PC-3 (cell line): ENCODE measurements at regions not wholly inside any gene's neighbourhood (a gene's known extent, or its start where the extent isn't known, plus 50 kb on each side); places are given as distances from the start of the nearest gene placed in this dataset.
"Not testable (repeated sequence)": the region's sequence is repeated elsewhere in the genome, so short reads cannot be mapped to it uniquely, and the experiment has no call there.

Experiments used
- ATAC-seq: fragments of 200-7000 bp; cut with Tn5 transposase; 2 replicates; pipeline ENCODE4 v1.9.1; 2020; ENCODE audit warnings: mild to moderate bottlenecking, moderate library complexity
- BruUV-seq: library from RNA; stranded (reverse); fragments of 400-500 nt; replicated peaks from 2 replicates; lab custom pipeline; 2021; lab: Mats Ljungman, UMichigan
- CTCF ChIA-PET: fragments of 300-600 bp; sonication (Branson Sonifier 250); formaldehyde crosslinking; loops from one replicate; lab custom pipeline; 2022; ENCODE audit warnings: antibody characterized with exemption; lab: Charles Lee
- POLR2A ChIA-PET: fragments of 300-600 bp; sonication (Branson Sonifier 250); formaldehyde crosslinking; loops from one replicate; lab custom pipeline; 2022; ENCODE audit warnings: antibody characterized with exemption; ENCODE audit not compliant: unreplicated experiment; lab: Charles Lee
- DNase-seq: peaks from one replicate; pipeline ENCODE4 v3.0.0-alpha.2; 2015
- H2AFZ ChIP-seq: fragments of 300-600 bp; sonication (generic); 2 replicates; pipeline ENCODE4 v1.6.0; 2016; ENCODE audit warnings: antibody characterized with exemption, low read length
- H3F3A ChIP-seq: fragments of 300-600 bp; sonication (generic); one replicate; pipeline ENCODE4 v1.6.0; 2017; ENCODE audit warnings: antibody characterized with exemption, low read length, control low read depth, mild to moderate bottlenecking; ENCODE audit not compliant: unreplicated experiment
- H3K27ac ChIP-seq: fragments of 300-600 bp; sonication (generic); 2 replicates; pipeline ENCODE4 v1.5.1; 2016; ENCODE audit warnings: mild to moderate bottlenecking, low read length
- H3K27me3 ChIP-seq: fragments of 300-600 bp; sonication (generic); 2 replicates; pipeline ENCODE4 v1.6.1; 2016; ENCODE audit warnings: low read length, mixed read lengths
- H3K36me3 ChIP-seq: fragments of 300-600 bp; sonication (generic); 2 replicates; pipeline ENCODE4 v1.6.1; 2016; ENCODE audit warnings: low read depth, mixed run types, low read length, mixed read lengths
- H3K4me1 ChIP-seq: fragments of 300-600 bp; sonication (generic); 2 replicates; pipeline ENCODE4 v1.5.1; 2016; ENCODE audit warnings: low read length; ENCODE audit not compliant: insufficient read depth
- H3K4me2 ChIP-seq: fragments of 300-600 bp; sonication (generic); 2 replicates; pipeline ENCODE4 v1.6.0; 2016; ENCODE audit warnings: low read length
- H3K4me3 ChIP-seq: fragments of 300-600 bp; sonication (generic); 2 replicates; pipeline ENCODE4 v1.5.1; 2016; ENCODE audit warnings: mild to moderate bottlenecking, low read length, mixed read lengths
- H3K79me2 ChIP-seq: fragments of 300-600 bp; sonication (generic); 2 replicates; pipeline ENCODE4 v1.6.1; 2017; ENCODE audit warnings: low read length, mixed read lengths
- H3K9ac ChIP-seq: fragments of 300-600 bp; sonication (generic); 2 replicates; pipeline ENCODE4 v1.6.0; 2016; ENCODE audit warnings: mild to moderate bottlenecking, low read length
- H3K9me2 ChIP-seq: fragments of 300-600 bp; sonication (generic); replicated peaks from 2 replicates; pipeline ENCODE4 v1.6.1; 2016; ENCODE audit warnings: mixed run types, low read length, mixed read lengths
- H3K9me3 ChIP-seq: fragments of 300-600 bp; sonication (generic); 2 replicates; pipeline ENCODE4 v1.6.1; 2016; ENCODE audit warnings: low read length, mixed read lengths
- H4K20me1 ChIP-seq: fragments of 300-600 bp; sonication (generic); 2 replicates; pipeline ENCODE4 v1.6.1; 2016; ENCODE audit warnings: low read length, mixed read lengths
- EZH2 ChIP-seq: fragments of 300-600 bp; sonication (generic); IDR thresholded peaks from one replicate; pipeline ENCODE4 v1.6.1; 2017; ENCODE audit warnings: antibody characterized with exemption, mild to moderate bottlenecking, low read length; ENCODE audit not compliant: unreplicated experiment
- EZH2phosphoT487 ChIP-seq: fragments of 300-600 bp; sonication (generic); IDR thresholded peaks from 2 replicates; pipeline ENCODE4 v1.6.1; 2018; ENCODE audit warnings: mild to moderate bottlenecking, antibody characterized with exemption, low read length, borderline replicate concordance
- intact Hi-C: fragments of 100-400 bp; cut with micrococcal nuclease; formaldehyde crosslinking; loops from 2 replicates; pipeline ENCODE4 v1.9.0; 2023
- TF ChIP-seq, protein P1 (sequence below): fragments of 300-600 bp; sonication (generic); conservative IDR thresholded peaks from 2 replicates; pipeline ENCODE4 v1.5.1; 2017; ENCODE audit warnings: antibody characterized with exemption, low read depth, mild to moderate bottlenecking, low read length

DNA sequence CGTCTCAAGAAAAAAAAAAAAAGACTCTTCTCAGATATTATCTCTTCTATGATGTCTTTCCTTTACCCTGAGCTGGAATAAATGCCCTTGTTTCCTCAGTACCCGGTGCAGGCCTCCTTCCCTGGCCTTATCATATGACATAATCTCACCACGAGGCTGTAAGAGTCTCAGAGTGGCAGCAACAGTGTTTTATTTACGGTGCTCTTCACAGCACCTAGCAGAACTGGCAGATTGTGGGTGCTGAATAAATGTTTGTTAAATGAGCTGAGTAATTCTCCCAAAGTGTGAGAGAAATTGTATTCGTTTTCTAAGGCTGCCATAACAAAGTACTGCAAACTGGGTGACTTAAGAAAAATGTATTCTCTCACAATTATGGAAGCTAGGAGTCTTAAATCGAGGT, 82.8 kb upstream of the CD28 start:
- TF ChIP-seq EZH2 (no peak), EZH2phosphoT487 (no peak)
- TF ChIP-seq, protein P1, sequence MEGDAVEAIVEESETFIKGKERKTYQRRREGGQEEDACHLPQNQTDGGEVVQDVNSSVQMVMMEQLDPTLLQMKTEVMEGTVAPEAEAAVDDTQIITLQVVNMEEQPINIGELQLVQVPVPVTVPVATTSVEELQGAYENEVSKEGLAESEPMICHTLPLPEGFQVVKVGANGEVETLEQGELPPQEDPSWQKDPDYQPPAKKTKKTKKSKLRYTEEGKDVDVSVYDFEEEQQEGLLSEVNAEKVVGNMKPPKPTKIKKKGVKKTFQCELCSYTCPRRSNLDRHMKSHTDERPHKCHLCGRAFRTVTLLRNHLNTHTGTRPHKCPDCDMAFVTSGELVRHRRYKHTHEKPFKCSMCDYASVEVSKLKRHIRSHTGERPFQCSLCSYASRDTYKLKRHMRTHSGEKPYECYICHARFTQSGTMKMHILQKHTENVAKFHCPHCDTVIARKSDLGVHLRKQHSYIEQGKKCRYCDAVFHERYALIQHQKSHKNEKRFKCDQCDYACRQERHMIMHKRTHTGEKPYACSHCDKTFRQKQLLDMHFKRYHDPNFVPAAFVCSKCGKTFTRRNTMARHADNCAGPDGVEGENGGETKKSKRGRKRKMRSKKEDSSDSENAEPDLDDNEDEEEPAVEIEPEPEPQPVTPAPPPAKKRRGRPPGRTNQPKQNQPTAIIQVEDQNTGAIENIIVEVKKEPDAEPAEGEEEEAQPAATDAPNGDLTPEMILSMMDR: no peak
- Histone ChIP-seq H3K27ac (no peak overlapping the region), H3K79me2 (no peaks in the 10 kb centered on the region), H4K20me1 (no peaks in the 10 kb centered on the region), H3K9ac (no peak overlapping the region), H3K27me3 (no peaks in the 10 kb centered on the region), H3F3A (no peaks in the 10 kb centered on the region), H3K4me1 (no peaks in the 10 kb centered on the region), H3K4me3 (no peak overlapping the region), H3K4me2 (no peak overlapping the region), H3K36me3 (no peaks in the 10 kb centered on the region), H3K9me2 (no peaks in the 10 kb centered on the region), H2AFZ (peak overlapping the region; percentile 25; the same call in 1 of the 2 replicates), H3K9me3 (no peaks in the 10 kb centered on the region)
- no peak for DNase-seq
- BruUV-seq: no TSS peak
- ChIA-PET CTCF (no interaction called here), POLR2A (no interaction called here)
- intact Hi-C loops: no loop called here
- ATAC-seq: no peak

DNA sequence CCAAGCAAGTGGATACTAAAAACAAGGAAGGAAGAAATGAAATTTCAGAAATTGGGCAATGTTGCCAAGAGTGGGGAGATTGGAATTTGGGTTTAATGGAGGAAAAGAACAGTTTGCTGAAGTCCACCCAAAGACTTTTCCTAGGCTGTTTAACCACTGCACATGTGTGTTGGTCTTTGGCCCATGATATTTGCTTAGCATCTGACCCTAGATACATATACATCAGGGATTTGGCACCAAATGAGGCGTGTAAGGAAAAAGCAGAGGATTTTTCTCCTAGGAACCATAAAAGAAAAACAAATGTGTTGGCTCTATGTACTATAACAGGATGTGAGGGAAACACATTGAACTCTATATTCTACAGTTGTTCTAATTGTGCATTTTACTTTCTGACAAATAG, 80.7 kb upstream of the CD28 start:
- no peak overlapping the region for H3K4me2 ChIP-seq
- H3K79me2 ChIP-seq: no peaks in the 10 kb centered on the region
- no peaks in the 10 kb centered on the region for H3F3A ChIP-seq
- H3K36me3 ChIP-seq: no peaks in the 10 kb centered on the region
- no peaks in the 10 kb centered on the region for H3K9me3 ChIP-seq
- no peak overlapping the region for H2AFZ ChIP-seq
- TF ChIP-seq EZH2phosphoT487 (no peak), EZH2 (no peak)
- TF ChIP-seq, protein P1: no peak
- ATAC-seq: no peak
- no peak overlapping the region for H3K4me3 ChIP-seq
- DNase-seq: no peak
- H3K4me1 ChIP-seq: no peaks in the 10 kb centered on the region
- ChIA-PET CTCF (no interaction called here), POLR2A (no interaction called here)
- H3K9me2 ChIP-seq: no peaks in the 10 kb centered on the region
- intact Hi-C loops: no loop called here
- no peaks in the 10 kb centered on the region for H3K27me3 ChIP-seq
- H3K27ac ChIP-seq: no peak overlapping the region
- no TSS peak for BruUV-seq
- no peaks in the 10 kb centered on the region for H4K20me1 ChIP-seq
- H3K9ac ChIP-seq: no peak overlapping the region

DNA sequence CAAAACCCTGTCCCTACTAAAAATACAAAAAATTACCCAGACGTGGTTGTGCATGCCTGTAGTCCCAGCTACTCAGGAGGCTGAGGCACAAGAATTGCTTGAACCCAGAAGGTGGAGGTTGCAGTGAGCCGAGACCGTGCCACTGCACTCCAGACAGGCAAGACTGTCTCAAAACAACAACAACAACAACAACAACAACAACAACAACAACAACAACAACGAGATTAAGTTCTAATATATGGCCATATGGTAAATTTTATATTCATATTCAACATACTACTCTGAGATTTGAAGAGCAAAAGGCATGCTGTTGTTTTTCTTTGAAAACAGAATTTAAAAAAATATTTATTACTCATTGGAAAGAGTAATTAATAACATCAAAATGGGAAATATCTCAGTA, 80.2 kb upstream of the CD28 start:
- H3K79me2 ChIP-seq, H3K4me2 ChIP-seq, H3K36me3 ChIP-seq, H3K4me1 ChIP-seq, H3F3A ChIP-seq, H2AFZ ChIP-seq, H3K27me3 ChIP-seq, CTCF ChIA-PET, POLR2A ChIA-PET, intact Hi-C loops, H3K4me3 ChIP-seq, DNase-seq, H4K20me1 ChIP-seq, H3K9ac ChIP-seq, BruUV-seq, ATAC-seq, H3K9me3 ChIP-seq, H3K27ac ChIP-seq, H3K9me2 ChIP-seq: not testable (repeated sequence)
